IMR-90 (cell line): ENCODE measurements at regions not wholly inside any gene's neighbourhood (a gene's known extent, or its start where the extent isn't known, plus 50 kb on each side); places are given as distances from the start of the nearest gene placed in this dataset.

Experiments
- ATAC-seq: fragments of 200-7000 bp; cut with Tn5 transposase; 2 replicates; pipeline ENCODE4 v1.9.1; 2020; ENCODE audit warnings: low read depth, mild to moderate bottlenecking, moderate library complexity
- BruUV-seq: library from RNA; stranded (reverse); fragments of 400-500 nt; replicated peaks from 2 replicates; lab custom pipeline; 2021; lab: Mats Ljungman, UMichigan
- CTCF ChIA-PET: fragments of 300-600 bp; formaldehyde crosslinking; extraction: SDS; loops from one replicate; lab custom pipeline; 2021; ENCODE audit warnings: antibody characterized with exemption; lab: Yijun Ruan, JAX
- POLR2A ChIA-PET: fragments of 300-600 bp; sonication (Branson Sonifier 250); formaldehyde crosslinking; loops from one replicate; lab custom pipeline; 2022; ENCODE audit warnings: antibody characterized with exemption; ENCODE audit not compliant: unreplicated experiment; lab: Charles Lee
- DNase-seq: peaks from one replicate; pipeline ENCODE4 v3.0.0; 2013
- H2AFZ ChIP-seq: replicated peaks from 2 replicates; pipeline ENCODE3; 2013; ENCODE audit warnings: low read length, mild to moderate bottlenecking; ENCODE audit not compliant: poor library complexity
- H2AK5ac ChIP-seq: 2 replicates; pipeline ENCODE4 v1.6.1; 2013; ENCODE audit warnings: low read depth, low read length, inconsistent platforms
- H2AK9ac ChIP-seq: replicated peaks from 2 replicates; pipeline ENCODE3; 2013; ENCODE audit warnings: mild to moderate bottlenecking, low read depth, low read length, moderate library complexity; ENCODE audit not compliant: poor library complexity
- H2BK120ac ChIP-seq: 2 replicates; pipeline ENCODE4 v1.6.1; 2013; ENCODE audit warnings: low read depth, low read length, inconsistent platforms
- H2BK15ac ChIP-seq: 3 replicates; pipeline ENCODE4 v1.6.1; 2013; ENCODE audit warnings: low read depth, low read length, inconsistent platforms
- H2BK20ac ChIP-seq: 2 replicates; pipeline ENCODE4 v1.6.1; 2013; ENCODE audit warnings: low read depth, mild to moderate bottlenecking, inconsistent platforms, low read length, moderate library complexity
- H2BK5ac ChIP-seq: 2 replicates; pipeline ENCODE4 v1.6.1; 2013; ENCODE audit warnings: mild to moderate bottlenecking, low read depth, low read length, inconsistent platforms; ENCODE audit not compliant: poor library complexity, severe bottlenecking
- H3K14ac ChIP-seq: replicated peaks from 2 replicates; pipeline ENCODE4 v1.6.1; 2013; ENCODE audit warnings: low read depth, low read length, inconsistent platforms
- H3K18ac ChIP-seq: 2 replicates; pipeline ENCODE4 v1.6.1; 2013; ENCODE audit warnings: low read depth, low read length, control low read depth
- H3K23ac ChIP-seq: 2 replicates; pipeline ENCODE4 v1.6.1; 2013; ENCODE audit warnings: low read depth, low read length, inconsistent platforms
- H3K27ac ChIP-seq: 2 replicates; pipeline ENCODE4 v1.5.1; 2013; ENCODE audit warnings: mild to moderate bottlenecking, control low read depth, low read length; ENCODE audit not compliant: insufficient read depth
- H3K27me3 ChIP-seq: 2 replicates; pipeline ENCODE4 v1.6.1; 2013; ENCODE audit warnings: low read length; ENCODE audit not compliant: control insufficient read depth, insufficient read depth
- H3K36me3 ChIP-seq: 2 replicates; pipeline ENCODE4 v1.6.1; 2013; ENCODE audit warnings: low read length, mixed read lengths; ENCODE audit not compliant: control insufficient read depth, insufficient read depth
- H3K4ac ChIP-seq: 2 replicates; pipeline ENCODE4 v1.6.1; 2013; ENCODE audit warnings: low read depth, low read length, inconsistent platforms
- H3K4me1 ChIP-seq: 2 replicates; pipeline ENCODE4 v1.6.1; 2013; ENCODE audit warnings: low read length, mixed read lengths; ENCODE audit not compliant: control insufficient read depth, insufficient read depth
- H3K4me2 ChIP-seq: 2 replicates; pipeline ENCODE4 v1.6.1; 2013; ENCODE audit warnings: low read depth, mild to moderate bottlenecking, control low read depth, low read length, moderate library complexity
- H3K4me3 ChIP-seq: 2 replicates; pipeline ENCODE4 v1.5.1; 2013; ENCODE audit warnings: low read depth, mild to moderate bottlenecking, control low read depth, low read length, moderate library complexity; ENCODE audit not compliant: insufficient read depth
- H3K56ac ChIP-seq: 2 replicates; pipeline ENCODE4 v1.6.1; 2013; ENCODE audit warnings: low read length, inconsistent platforms; ENCODE audit not compliant: insufficient read depth; ENCODE audit errors: extremely low read depth
- H3K79me1 ChIP-seq, 2 experiments: 2 replicates each; pipeline ENCODE4 v1.6.1; 2013; ENCODE audit warnings: low read length in 2 of 2, inconsistent platforms in 1 of 2, low read depth in 1 of 2
- H3K9ac ChIP-seq: 2 replicates; pipeline ENCODE4 v1.6.1; 2013; ENCODE audit warnings: low read depth, low read length, control low read depth
- H3K9me1 ChIP-seq: 2 replicates; pipeline ENCODE4 v1.6.1; 2013; ENCODE audit warnings: low read length, inconsistent platforms; ENCODE audit not compliant: insufficient read depth
- H3K9me3 ChIP-seq: 2 replicates; pipeline ENCODE4 v1.6.1; 2013; ENCODE audit warnings: low read length; ENCODE audit not compliant: control insufficient read depth, insufficient read depth
- H4K20me1 ChIP-seq: 2 replicates; pipeline ENCODE4 v1.6.1; 2013; ENCODE audit warnings: low read length, inconsistent platforms; ENCODE audit not compliant: insufficient read depth
- H4K5ac ChIP-seq: 2 replicates; pipeline ENCODE4 v1.6.1; 2013; ENCODE audit warnings: mild to moderate bottlenecking, low read depth, low read length, control low read depth
- H4K8ac ChIP-seq, 2 experiments: 2 replicates each; pipeline ENCODE4 v1.6.1; 2013; ENCODE audit warnings: low read depth in 2 of 2, low read length in 2 of 2, control low read depth in 1 of 2, inconsistent platforms in 1 of 2
- H4K91ac ChIP-seq: 2 replicates; pipeline ENCODE4 v1.6.1; 2013; ENCODE audit warnings: low read depth, low read length, inconsistent platforms; ENCODE audit not compliant: insufficient read depth
- CEBPB ChIP-seq: IDR thresholded peaks from 2 replicates; pipeline ENCODE4 v1.6.1; 2012; ENCODE audit warnings: low read depth, low read length, improper control_type of control experiment
- MXI1 ChIP-seq: IDR thresholded peaks from 2 replicates; pipeline ENCODE4 v1.6.1; 2012; ENCODE audit warnings: low read depth, mild to moderate bottlenecking, low read length, moderate library complexity, borderline replicate concordance
- POLR2A ChIP-seq: IDR thresholded peaks from 2 replicates; pipeline ENCODE4 v1.6.1; 2012; ENCODE audit warnings: mild to moderate bottlenecking, low read depth, low read length
- RAD21 ChIP-seq: IDR thresholded peaks from 2 replicates; pipeline ENCODE4 v1.6.1; 2012; ENCODE audit warnings: low read length, improper control_type of control experiment
- SMC3 ChIP-seq: fragments of 150-350 bp; IDR thresholded peaks from 2 replicates; pipeline ENCODE4 v1.6.1; 2016; ENCODE audit warnings: low read depth, mild to moderate bottlenecking, antibody characterized with exemption, low read length, moderate library complexity
- WGBS, 2 experiments: methylation state at CpG; one replicate each; pipeline versions ENCODE4 v1.1.5 to v1.1.7; 2013; ENCODE audit warnings: missing lambda C conversion rate in 2 of 2; ENCODE audit not compliant: insufficient read length in 1 of 2; ENCODE audit errors: extremely low coverage in 2 of 2; 5-methylcytosine and 5-hydroxymethylcytosine counted together
- dilution Hi-C: fragments of 300-500 bp; cut with HindIII; formaldehyde crosslinking; loops from one replicate; pipeline ENCODE4 v1.14.3; 2018; ENCODE audit warnings: low sequenced_read_pairs; ENCODE audit not compliant: unreplicated experiment
- in situ Hi-C: fragments of 300-500 bp; cut with MboI; formaldehyde crosslinking; loops from 3 replicates; pipeline ENCODE4 v1.14.3; 2019; ENCODE audit warnings: low sequenced_read_pairs, inconsistent platforms, mixed read lengths
- intact Hi-C: fragments of 100-400 bp; cut with micrococcal nuclease; formaldehyde crosslinking; loops from 2 replicates; pipeline ENCODE4 v1.10.0; 2022
- TF ChIP-seq, protein P1 (sequence below): conservative IDR thresholded peaks from 2 replicates; pipeline ENCODE4 v1.5.1; 2012; ENCODE audit warnings: mild to moderate bottlenecking, low read depth, low read length, improper control_type of control experiment

- no peaks in the 10 kb centered on the region for H3K4me1 ChIP-seq
- H3K4me3 ChIP-seq, result no peak overlapping the region
- no peaks in the 10 kb centered on the region for H3K9me1 ChIP-seq
- H4K5ac ChIP-seq, result no peak overlapping the region
- no peak for TF ChIP-seq RAD21
- no peak for TF ChIP-seq SMC3
- no peak for TF ChIP-seq MXI1
- no peak for TF ChIP-seq CEBPB
- no peak for TF ChIP-seq POLR2A
- TF ChIP-seq, protein P1, sequence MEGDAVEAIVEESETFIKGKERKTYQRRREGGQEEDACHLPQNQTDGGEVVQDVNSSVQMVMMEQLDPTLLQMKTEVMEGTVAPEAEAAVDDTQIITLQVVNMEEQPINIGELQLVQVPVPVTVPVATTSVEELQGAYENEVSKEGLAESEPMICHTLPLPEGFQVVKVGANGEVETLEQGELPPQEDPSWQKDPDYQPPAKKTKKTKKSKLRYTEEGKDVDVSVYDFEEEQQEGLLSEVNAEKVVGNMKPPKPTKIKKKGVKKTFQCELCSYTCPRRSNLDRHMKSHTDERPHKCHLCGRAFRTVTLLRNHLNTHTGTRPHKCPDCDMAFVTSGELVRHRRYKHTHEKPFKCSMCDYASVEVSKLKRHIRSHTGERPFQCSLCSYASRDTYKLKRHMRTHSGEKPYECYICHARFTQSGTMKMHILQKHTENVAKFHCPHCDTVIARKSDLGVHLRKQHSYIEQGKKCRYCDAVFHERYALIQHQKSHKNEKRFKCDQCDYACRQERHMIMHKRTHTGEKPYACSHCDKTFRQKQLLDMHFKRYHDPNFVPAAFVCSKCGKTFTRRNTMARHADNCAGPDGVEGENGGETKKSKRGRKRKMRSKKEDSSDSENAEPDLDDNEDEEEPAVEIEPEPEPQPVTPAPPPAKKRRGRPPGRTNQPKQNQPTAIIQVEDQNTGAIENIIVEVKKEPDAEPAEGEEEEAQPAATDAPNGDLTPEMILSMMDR, result no peak
- no peaks in the 10 kb centered on the region for H3K79me1 ChIP-seq
- no peaks in the 10 kb centered on the region for H3K27me3 ChIP-seq
- no peak overlapping the region for H3K14ac ChIP-seq
- ATAC-seq (no peak), DNase-seq (no peak)
- ChIA-PET POLR2A (no interaction called here), CTCF (no interaction called here)
- H2BK20ac ChIP-seq, result no peak overlapping the region
- no peak overlapping the region for H2AK5ac ChIP-seq
- H2AFZ ChIP-seq, result no peak overlapping the region
- no CpG with 5 or more reads among the region's 2 CpGs for WGBS, 2 experiments
- no peak overlapping the region for H4K91ac ChIP-seq
- no peak overlapping the region for H2BK15ac ChIP-seq
- H3K36me3 ChIP-seq, result no peaks in the 10 kb centered on the region
- no TSS peak for BruUV-seq
- H3K4ac ChIP-seq, result no peak overlapping the region
- no peak overlapping the region for H2BK120ac ChIP-seq
- no peak overlapping the region for H3K18ac ChIP-seq
- no peak overlapping the region for H3K23ac ChIP-seq
- H2BK5ac ChIP-seq, result no peak overlapping the region
- H3K9me3 ChIP-seq, result no peaks in the 10 kb centered on the region
- H4K8ac ChIP-seq, result no peak overlapping the region
- no peak overlapping the region for H3K27ac ChIP-seq
- in situ Hi-C loops, result no loop called here
- intact Hi-C loops, result no loop called here
- H3K9ac ChIP-seq, result no peak overlapping the region
- no peaks in the 10 kb centered on the region for H4K20me1 ChIP-seq
- H2AK9ac ChIP-seq, result no peak overlapping the region
- H3K4me2 ChIP-seq, result no peak overlapping the region
- dilution Hi-C loops, result no loop called here
- H3K56ac ChIP-seq, result no peak overlapping the region
Observed at GRCh38 chr2:167863377-167863776, 384.0 kb downstream of the STK39 start.
